BE2C (cell line): ENCODE measurements at regions not wholly inside any gene's neighbourhood (a gene's known extent, or its start where the extent isn't known, plus 50 kb on each side); places are given as distances from the start of the nearest gene placed in this dataset.

ENCODE experiments used
- DNase-seq: peaks from one replicate; pipeline ENCODE4 v3.0.0-alpha.2; 2020
- H3K27me3 ChIP-seq: fragments of 250-450 bp; sonication (Bioruptor Pico); 2 replicates; pipeline ENCODE4 v1.5.1; 2020; ENCODE audit warnings: mild to moderate bottlenecking
- H3K36me3 ChIP-seq: fragments of 250-450 bp; sonication (Bioruptor Pico); 2 replicates; pipeline ENCODE4 v1.5.1; 2020; ENCODE audit warnings: mild to moderate bottlenecking
- H3K4me1 ChIP-seq: fragments of 250-450 bp; sonication (Bioruptor Pico); 2 replicates; pipeline ENCODE4 v1.5.1; 2020
- H3K4me3 ChIP-seq: 2 replicates; pipeline ENCODE4 v1.5.1; 2011; ENCODE audit warnings: low read depth, low read length
- H3K9me3 ChIP-seq: fragments of 250-450 bp; sonication (Bioruptor Pico); 2 replicates; pipeline ENCODE4 v1.5.1; 2020
- CTCF ChIP-seq: IDR thresholded peaks from 2 replicates; pipeline ENCODE4 v1.5.1; 2012; ENCODE audit warnings: mild to moderate bottlenecking, low read depth, low read length

GRCh38 chr16:5653789-5654188, 556.2 kb upstream of the EEF2KMT start:
- no peak for TF ChIP-seq CTCF
- Histone ChIP-seq H3K27me3 (no peaks in the 10 kb centered on the region), H3K4me3 (no peak overlapping the region), H3K9me3 (no peaks in the 10 kb centered on the region), H3K4me1 (no peaks in the 10 kb centered on the region; the same call in 1 of the 2 replicates), H3K36me3 (no peaks in the 10 kb centered on the region)
- DNase-seq = no peak

DNA sequence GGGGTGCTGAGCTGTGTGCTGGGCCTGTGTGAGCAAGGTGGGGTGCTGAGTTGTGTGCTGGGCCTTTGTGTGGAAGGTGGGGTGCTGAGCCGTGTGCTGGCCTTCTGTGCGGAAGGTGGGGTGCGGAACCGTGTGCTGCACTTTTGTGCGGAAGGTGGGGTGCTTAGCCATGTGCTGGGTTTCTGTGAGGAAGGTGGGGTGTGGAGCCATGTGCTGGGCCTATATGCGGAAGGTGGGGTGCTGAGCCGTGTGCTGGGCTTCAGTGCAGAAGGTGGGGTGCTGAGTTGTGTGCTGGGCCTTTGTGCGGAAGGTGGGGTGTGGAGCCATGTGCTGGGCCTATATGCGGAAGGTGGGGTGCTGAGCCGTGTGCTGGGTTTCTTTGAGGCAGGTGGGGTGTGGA, 555.4 kb upstream of the EEF2KMT start:
- no peak for TF ChIP-seq CTCF
- H3K36me3 ChIP-seq = no peaks in the 10 kb centered on the region

GRCh38 chr16:5649762-5650743, 552.5 kb upstream of the EEF2KMT start:
- no peak overlapping the region for H3K4me3 ChIP-seq
- no peak for DNase-seq
- H3K9me3 ChIP-seq = no peaks in the 10 kb centered on the region
- no peaks in the 10 kb centered on the region for H3K4me1 ChIP-seq
- no peak for TF ChIP-seq CTCF
- H3K27me3 ChIP-seq = no peaks in the 10 kb centered on the region
- no peaks in the 10 kb centered on the region for H3K36me3 ChIP-seq

More for the DNA sequence above, 555.4 kb upstream of the EEF2KMT start:
- H3K4me1 ChIP-seq = no peaks in the 10 kb centered on the region; the same call in 1 of the 2 replicates
- H3K27me3 ChIP-seq = no peaks in the 10 kb centered on the region
- no peak for DNase-seq
- no peaks in the 10 kb centered on the region for H3K9me3 ChIP-seq
- H3K4me3 ChIP-seq = no peak overlapping the region

- Histone ChIP-seq H3K4me3 (no peak overlapping the region), H3K4me1 (peaks cover 3% of the 10 kb centered on the region; the same call in 1 of the 2 replicates), H3K27me3 (no peaks in the 10 kb centered on the region), H3K36me3 (no peaks in the 10 kb centered on the region), H3K9me3 (no peaks in the 10 kb centered on the region)
- no peak for TF ChIP-seq CTCF
- no peak for DNase-seq
Measured at GRCh38 chr16:5647051-5647450, 549.5 kb upstream of the EEF2KMT start.

- no peak overlapping the region for H3K4me3 ChIP-seq
- H3K36me3 ChIP-seq = no peaks in the 10 kb centered on the region
- no peak for DNase-seq
- H3K27me3 ChIP-seq = no peaks in the 10 kb centered on the region
- H3K4me1 ChIP-seq = peaks cover 8% of the 10 kb centered on the region; the same call in 1 of the 2 replicates
- no peak for TF ChIP-seq CTCF
- no peaks in the 10 kb centered on the region for H3K9me3 ChIP-seq
Measured at GRCh38 chr16:5643855-5644531, 546.4 kb upstream of the EEF2KMT start.
